Loucy (cell line): ENCODE measurements at regions not wholly inside any gene's neighbourhood (a gene's known extent, or its start where the extent isn't known, plus 50 kb on each side); places are given as distances from the start of the nearest gene placed in this dataset.

Experiments used
- H2AFZ ChIP-seq: fragments of 200-600 bp; sonication (generic); 2 replicates; pipeline ENCODE4 v1.6.0; 2016; ENCODE audit warnings: antibody characterized with exemption, mild to moderate bottlenecking, low read length, moderate library complexity
- H3F3A ChIP-seq: fragments of 200-600 bp; 2 replicates; pipeline ENCODE4 v1.6.0; 2016; ENCODE audit warnings: antibody characterized with exemption, low read depth, mild to moderate bottlenecking
- H3K27me3 ChIP-seq: fragments of 200-600 bp; sonication (generic); 2 replicates; pipeline ENCODE4 v1.6.1; 2014; ENCODE audit warnings: low read length, mild to moderate bottlenecking; ENCODE audit not compliant: insufficient read depth, poor library complexity, severe bottlenecking
- H3K36me3 ChIP-seq: fragments of 200-600 bp; sonication (generic); 2 replicates; pipeline ENCODE4 v1.6.1; 2016; ENCODE audit warnings: low read length; ENCODE audit not compliant: insufficient read depth
- H3K4me1 ChIP-seq: fragments of 200-600 bp; sonication (generic); 2 replicates; pipeline ENCODE4 v1.5.1; 2014; ENCODE audit warnings: low read length, mild to moderate bottlenecking; ENCODE audit not compliant: insufficient read depth, poor library complexity, severe bottlenecking
- H3K4me2 ChIP-seq: fragments of 200-600 bp; sonication (generic); 2 replicates; pipeline ENCODE4 v1.6.0; 2014; ENCODE audit warnings: antibody characterized with exemption, low read length, low read depth, mild to moderate bottlenecking; ENCODE audit not compliant: poor library complexity, severe bottlenecking
- H3K4me3 ChIP-seq: fragments of 200-600 bp; sonication (generic); 2 replicates; pipeline ENCODE4 v1.5.1; 2014; ENCODE audit warnings: low read length, mild to moderate bottlenecking, mixed read lengths; ENCODE audit not compliant: poor library complexity, severe bottlenecking
- H3K79me2 ChIP-seq: fragments of 200-600 bp; sonication (generic); 2 replicates; pipeline ENCODE4 v1.6.1; 2014; ENCODE audit warnings: low read length; ENCODE audit not compliant: insufficient read depth
- H3K9ac ChIP-seq: fragments of 200-600 bp; sonication (generic); 2 replicates; pipeline ENCODE4 v1.6.0; 2014; ENCODE audit warnings: mild to moderate bottlenecking, low read depth, low read length, moderate library complexity; ENCODE audit not compliant: poor library complexity, severe bottlenecking
- H3K9me2 ChIP-seq: fragments of 200-600 bp; sonication (generic); replicated peaks from 2 replicates; pipeline ENCODE4 v1.6.1; 2016; ENCODE audit warnings: low read depth, low read length, mixed read lengths
- H3K9me3 ChIP-seq: fragments of 200-600 bp; sonication (generic); 2 replicates; pipeline ENCODE4 v1.6.1; 2014; ENCODE audit warnings: mild to moderate bottlenecking, antibody characterized with exemption, low read length, low read depth; ENCODE audit not compliant: insufficient read depth
- H4K20me1 ChIP-seq: fragments of 200-600 bp; sonication (generic); 2 replicates; pipeline ENCODE4 v1.6.0; 2014; ENCODE audit warnings: antibody characterized with exemption, low read length, mild to moderate bottlenecking; ENCODE audit not compliant: insufficient read depth, poor library complexity, severe bottlenecking
- CTCF ChIP-seq: fragments of 200-600 bp; sonication (generic); conservative IDR thresholded peaks from 2 replicates; pipeline ENCODE4 v1.5.1; 2014; ENCODE audit warnings: mild to moderate bottlenecking, antibody characterized with exemption, low read length
- EZH2phosphoT487 ChIP-seq: fragments of 200-600 bp; IDR thresholded peaks from 2 replicates; pipeline ENCODE4 v1.6.1; 2018; ENCODE audit warnings: antibody characterized with exemption, mild to moderate bottlenecking, moderate library complexity, borderline replicate concordance

GRCh38 chr4:126123611-126124325 lies 809.0 kb downstream of the FAT4 start:
- no peaks in the 10 kb centered on the region for H3K4me1 ChIP-seq
- H4K20me1 ChIP-seq: no peaks in the 10 kb centered on the region
- no peak overlapping the region for H3K4me2 ChIP-seq
- H3K4me3 ChIP-seq: no peak overlapping the region
- no peaks in the 10 kb centered on the region for H3K27me3 ChIP-seq
- no peaks in the 10 kb centered on the region for H3K36me3 ChIP-seq
- no peaks in the 10 kb centered on the region for H3K9me3 ChIP-seq
- TF ChIP-seq EZH2phosphoT487 (no peak), CTCF (no peak)
- no peak overlapping the region for H2AFZ ChIP-seq
- H3F3A ChIP-seq: no peaks in the 10 kb centered on the region
- no peaks in the 10 kb centered on the region for H3K9me2 ChIP-seq
- H3K79me2 ChIP-seq: no peaks in the 10 kb centered on the region
- H3K9ac ChIP-seq: no peak overlapping the region

GRCh38 chr4:126124818-126125217 lies 810.1 kb downstream of the FAT4 start:
- Histone ChIP-seq H3K9me3 (no peaks in the 10 kb centered on the region), H3K4me2 (no peak overlapping the region), H3F3A (no peaks in the 10 kb centered on the region), H3K79me2 (no peaks in the 10 kb centered on the region), H3K9ac (no peak overlapping the region), H3K4me1 (no peaks in the 10 kb centered on the region), H2AFZ (no peak overlapping the region), H3K4me3 (no peak overlapping the region), H3K27me3 (no peaks in the 10 kb centered on the region), H3K9me2 (no peaks in the 10 kb centered on the region), H3K36me3 (no peaks in the 10 kb centered on the region), H4K20me1 (no peaks in the 10 kb centered on the region)
- TF ChIP-seq EZH2phosphoT487 (no peak), CTCF (no peak)

- Histone ChIP-seq H4K20me1 (no peaks in the 10 kb centered on the region), H3K4me1 (no peaks in the 10 kb centered on the region), H3K36me3 (no peaks in the 10 kb centered on the region), H3K4me2 (no peak overlapping the region), H3K9ac (no peak overlapping the region), H3K9me2 (no peaks in the 10 kb centered on the region), H3K79me2 (no peaks in the 10 kb centered on the region), H3K4me3 (no peak overlapping the region), H3F3A (no peaks in the 10 kb centered on the region), H3K9me3 (no peaks in the 10 kb centered on the region), H2AFZ (no peak overlapping the region), H3K27me3 (no peaks in the 10 kb centered on the region)
- no peak for TF ChIP-seq CTCF
- TF ChIP-seq EZH2phosphoT487: no peak
Observed at GRCh38 chr4:126130215-126130614, 815.5 kb downstream of the FAT4 start.
